GM19035 (cell line): ENCODE measurements at regions not wholly inside any gene's neighbourhood (a gene's known extent, or its start where the extent isn't known, plus 50 kb on each side); places are given as distances from the start of the nearest gene placed in this dataset.
A peak's percentile ranks its signal among the peaks of the same experiment; 100 is the strongest.
"Not testable (repeated sequence)": the region's sequence is repeated elsewhere in the genome, so short reads cannot be mapped to it uniquely, and the experiment has no call there.

Source experiments
- ATAC-seq: cut with Tn5 transposase; IDR thresholded peaks from one replicate; pipeline ENCODE4 v1.9.1; 2021; ENCODE audit not compliant: unreplicated experiment

- ATAC-seq = no peak
Measured at GRCh38 chrX:55813150-55813549, 95.6 kb downstream of the RRAGB start.

- no peak for ATAC-seq
Measured at GRCh38 chrX:55815546-55815945, 98.0 kb downstream of the RRAGB start.

- no peak for ATAC-seq
Measured at GRCh38 chrX:55816023-55816422, 98.5 kb downstream of the RRAGB start.

GRCh38 chrX:55818673-55819375 lies 101.3 kb downstream of the RRAGB start:
- no peak for ATAC-seq

GRCh38 chrX:55839485-55839884 lies 121.9 kb downstream of the RRAGB start:
- no peak for ATAC-seq

- ATAC-seq = no peak
Measured at GRCh38 chrX:55841962-55842752, 124.6 kb downstream of the RRAGB start.

GRCh38 chrX:55866779-55867178 lies 149.2 kb downstream of the RRAGB start:
- not testable (repeated sequence) for ATAC-seq

- ATAC-seq = peak; percentile 78
Measured at GRCh38 chrX:55867181-55867651, 149.7 kb downstream of the RRAGB start.

- peak; percentile 75 for ATAC-seq
Measured at GRCh38 chrX:55867708-55868107, 150.2 kb downstream of the RRAGB start.

- no peak for ATAC-seq
Measured at GRCh38 chrX:55874807-55875206, 157.3 kb downstream of the RRAGB start.

- not testable (repeated sequence) for ATAC-seq
Measured at GRCh38 chrX:55883541-55883940, 166.0 kb downstream of the RRAGB start.

GRCh38 chrX:55907968-55908607 lies 190.5 kb downstream of the RRAGB start:
- peak; percentile 83 for ATAC-seq

- peak; percentile 63 for ATAC-seq
Measured at GRCh38 chrX:55908661-55909212, 191.2 kb downstream of the RRAGB start.

GRCh38 chrX:55919367-55920221 lies 202.0 kb downstream of the RRAGB start:
- peak; percentile 94 for ATAC-seq

GRCh38 chrX:55924574-55924973 lies 207.0 kb downstream of the RRAGB start:
- no peak for ATAC-seq

- not testable (repeated sequence) for ATAC-seq
Measured at GRCh38 chrX:55928529-55928928, 211.0 kb downstream of the RRAGB start.
